Middle frontal gyrus (tissue), 1 donor: ENCODE measurements at regions not wholly inside any gene's neighbourhood (a gene's known extent, or its start where the extent isn't known, plus 50 kb on each side); places are given as distances from the start of the nearest gene placed in this dataset.

Experiments
- DNase-seq: peaks from one replicate; pipeline ENCODE4 v3.0.0-alpha.2; 2015; ENCODE audit warnings: low spot score; ENCODE audit errors: extremely low spot score

DNA sequence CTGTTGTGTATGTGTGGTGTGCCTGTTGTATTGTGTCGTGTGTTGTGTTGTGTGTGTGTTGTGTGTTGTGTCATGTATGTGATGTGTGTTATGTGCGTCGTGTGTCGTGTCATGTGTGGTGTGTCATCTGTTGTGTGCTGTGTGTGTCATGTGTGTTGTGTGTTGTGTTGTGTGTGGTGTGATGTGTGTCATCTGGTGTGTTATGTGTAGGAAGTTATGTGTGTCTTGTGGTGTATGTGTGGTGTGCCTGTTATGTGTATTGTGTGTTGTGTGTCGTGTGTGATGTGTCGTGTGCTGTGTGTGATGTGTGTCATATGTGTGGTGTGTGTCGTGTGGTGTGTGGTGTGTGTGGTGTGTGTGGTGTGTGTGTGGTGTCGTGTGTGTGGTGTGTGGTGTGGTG, 145.2 kb downstream of the DNAJB6 start:
- DNase-seq, result no peak

DNA sequence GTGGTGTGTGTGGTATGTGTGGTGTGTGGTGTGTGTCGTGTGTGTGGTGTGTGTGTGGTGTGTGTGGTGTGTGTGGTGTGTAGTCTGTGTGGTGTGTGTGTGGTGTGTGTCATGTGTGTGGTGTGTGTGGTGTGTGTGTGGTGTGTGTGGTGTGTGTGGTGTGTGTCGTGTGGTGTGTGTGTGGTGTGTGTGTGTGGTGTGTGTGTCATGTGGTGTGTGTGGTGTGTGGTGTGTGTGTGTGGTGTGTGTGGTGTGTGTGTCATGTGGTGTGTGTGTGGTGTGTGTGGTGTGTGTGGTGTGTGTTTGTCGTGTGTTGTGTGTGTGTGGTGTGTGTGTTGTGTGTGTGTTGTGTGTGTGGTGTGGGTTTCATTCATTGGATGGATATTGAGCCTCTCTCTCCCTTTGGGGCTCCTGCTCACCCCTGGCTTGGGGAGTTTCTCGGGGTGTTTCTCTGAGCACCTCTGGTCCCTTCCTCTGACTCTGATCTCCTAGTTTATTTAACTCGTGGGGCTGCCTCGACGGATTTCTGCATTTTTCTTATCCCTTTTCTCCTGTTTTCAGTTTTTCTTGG, 145.8 kb downstream of the DNAJB6 start:
- DNase-seq, result no peak

DNA sequence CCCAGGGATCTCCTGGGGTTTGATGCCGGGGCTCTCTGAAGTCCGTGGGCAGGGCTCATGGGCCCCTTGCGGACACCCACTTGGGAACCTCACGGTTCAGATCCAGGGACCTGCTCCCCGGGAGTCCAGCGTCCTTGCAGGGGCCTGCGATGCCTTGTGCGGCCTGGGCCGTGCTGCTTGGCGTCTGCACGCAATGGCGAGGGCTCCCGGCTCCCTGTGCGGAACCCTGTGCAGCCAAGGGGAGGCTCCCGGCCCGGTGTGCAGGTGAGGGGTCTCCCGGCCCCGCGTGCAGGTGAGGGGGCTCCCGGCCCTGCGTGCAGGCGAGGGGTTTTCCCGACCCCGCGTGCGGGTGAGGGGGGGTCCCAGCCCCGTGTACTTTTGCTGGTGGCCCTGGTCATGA, 146.7 kb downstream of the DNAJB6 start:
- no peak for DNase-seq

DNA sequence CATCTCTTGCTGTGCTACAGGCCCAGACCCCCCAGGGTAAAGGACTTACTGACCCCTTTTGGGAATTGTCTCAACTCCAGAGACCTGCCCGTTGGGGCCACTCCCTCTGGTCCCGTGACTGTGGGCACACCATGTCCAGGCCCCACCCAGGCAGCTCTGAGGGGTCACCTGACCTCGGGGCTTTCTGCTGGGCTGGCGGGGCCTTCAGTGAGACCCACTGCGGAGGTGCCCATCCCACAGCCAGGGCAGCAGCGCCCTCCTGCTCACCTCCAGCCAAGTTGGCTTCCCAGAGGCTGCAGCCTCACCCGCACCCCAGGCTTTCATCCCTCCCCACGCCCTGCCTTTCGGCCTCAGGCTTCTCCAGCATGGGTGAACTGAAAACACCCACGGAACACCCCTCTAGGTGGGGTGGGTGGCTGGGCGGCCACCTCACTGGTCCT, 147.2 kb downstream of the DNAJB6 start:
- DNase-seq, result no peak

DNA sequence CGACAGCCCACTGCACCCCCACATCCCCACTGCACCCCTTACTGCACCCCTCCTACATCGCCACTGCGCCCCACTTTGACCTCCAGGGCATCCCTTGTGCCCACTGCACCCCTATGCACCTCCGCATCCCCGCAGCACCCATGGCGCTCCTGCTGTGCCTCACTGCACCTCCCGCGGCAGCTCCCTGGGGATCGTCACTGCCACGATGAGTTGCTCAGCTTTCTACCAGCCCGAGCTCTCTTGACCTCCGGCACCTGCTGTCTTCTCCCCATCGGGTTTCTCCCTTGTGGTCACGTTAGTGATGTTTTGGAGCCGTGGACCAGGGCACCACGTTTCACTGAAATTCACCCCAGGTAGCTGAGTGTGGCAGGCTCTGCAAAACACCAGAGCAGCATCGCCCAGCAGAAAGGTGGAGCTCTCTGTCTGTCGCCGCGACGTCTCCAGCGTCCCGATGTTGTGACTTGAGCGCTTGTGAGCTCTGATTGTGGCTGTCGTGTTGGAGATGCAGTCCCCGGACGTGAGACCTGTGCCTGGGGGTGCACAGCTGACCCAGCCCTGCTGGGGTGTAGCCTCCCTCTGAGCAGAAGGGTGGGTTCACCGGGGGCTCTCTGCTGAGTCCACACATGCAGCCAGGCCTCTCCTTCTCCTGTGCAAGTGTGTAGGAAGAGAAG, 147.7 kb downstream of the DNAJB6 start:
- DNase-seq, result no peak

DNA sequence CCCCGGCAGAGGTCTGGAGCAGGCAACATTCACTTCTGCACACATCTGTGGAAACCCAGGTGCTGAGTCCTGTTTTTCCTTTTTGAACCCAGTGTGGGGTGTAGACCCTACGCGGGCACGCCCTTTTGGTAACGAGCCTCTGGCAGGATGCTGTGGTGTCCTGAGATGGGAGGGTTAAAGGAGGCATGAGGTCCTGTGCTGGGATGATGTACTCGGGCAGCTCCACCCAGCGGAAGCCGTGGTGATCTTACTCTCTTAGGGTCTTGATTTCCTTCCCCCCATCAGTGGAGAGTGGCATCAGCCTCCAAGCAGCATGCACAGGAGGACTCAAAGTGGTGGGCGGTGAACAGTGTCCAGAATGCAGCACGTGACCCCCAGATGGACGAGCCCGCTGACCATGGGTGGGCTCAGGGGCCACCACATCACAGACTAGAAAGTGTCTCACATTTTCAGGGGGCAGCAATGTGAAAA, 148.6 kb downstream of the DNAJB6 start:
- no peak for DNase-seq

DNA sequence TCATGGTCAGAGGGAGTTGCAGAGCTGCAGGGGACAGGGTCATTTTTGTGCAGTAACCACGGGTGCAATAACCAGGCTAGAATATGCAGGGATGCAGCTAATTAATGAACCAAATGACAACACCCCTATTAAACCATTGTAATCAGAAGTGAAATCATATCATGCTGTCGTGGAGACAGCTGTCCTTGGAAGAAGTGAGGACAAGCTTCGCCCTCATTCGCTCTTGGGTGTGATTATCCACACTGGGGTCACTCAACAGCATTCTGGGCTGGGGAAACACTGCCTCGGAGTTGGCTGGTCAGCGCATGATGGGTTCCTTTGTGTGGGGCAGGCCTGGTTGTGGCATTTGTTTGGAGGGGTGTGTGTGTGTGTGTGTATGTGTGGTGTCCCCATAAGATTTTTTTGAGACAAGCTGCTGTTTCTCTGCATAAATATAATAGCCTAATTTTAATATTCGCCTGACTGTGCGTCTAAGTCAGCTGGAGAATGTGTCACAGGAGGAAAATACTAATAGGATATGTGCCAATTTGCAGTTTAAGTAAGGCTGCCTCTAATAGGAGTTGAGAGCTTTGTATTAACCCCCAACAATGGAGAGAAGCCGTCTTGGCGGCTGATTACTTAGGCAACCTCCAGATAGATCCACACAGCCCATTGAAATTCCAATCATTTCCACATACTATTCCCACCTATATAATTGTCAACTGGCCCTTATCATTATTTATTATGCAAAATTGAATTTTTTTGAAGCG, 149.4 kb downstream of the DNAJB6 start:
- no peak for DNase-seq

DNA sequence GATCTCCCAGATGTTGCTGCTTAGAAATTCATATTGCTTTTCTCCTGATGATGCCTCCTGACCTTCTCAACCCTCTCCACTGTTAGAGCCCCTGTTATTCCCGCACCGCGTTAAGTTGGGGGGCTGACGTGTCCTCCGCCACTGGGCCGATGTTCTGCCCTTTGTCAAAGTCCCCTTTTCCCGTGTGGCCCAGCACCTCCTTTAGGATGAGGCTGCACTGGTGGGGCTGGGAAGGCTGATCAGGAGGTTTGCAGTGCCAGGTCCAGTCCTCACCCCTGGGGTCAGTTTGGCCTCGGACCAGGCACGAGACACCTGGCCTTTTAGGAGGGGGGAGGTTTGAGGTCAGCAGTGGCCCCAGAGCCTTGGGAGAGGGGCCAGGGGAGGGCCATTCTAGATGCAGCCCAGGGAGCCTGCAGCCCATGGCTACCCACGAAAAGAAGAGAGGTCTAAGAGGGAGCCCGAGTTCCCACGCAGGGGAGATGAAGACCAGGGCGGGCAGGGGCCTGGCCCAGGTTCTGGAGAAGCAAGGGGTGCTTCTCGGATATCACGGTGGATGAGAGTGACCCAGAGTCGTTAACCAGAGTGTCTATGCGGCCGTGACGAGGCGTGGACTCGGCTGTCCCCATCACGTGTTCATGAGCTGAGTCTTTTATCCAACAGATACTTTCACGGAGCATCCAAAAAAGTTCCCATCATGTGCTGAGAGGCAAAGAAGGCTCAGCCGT, 150.4 kb downstream of the DNAJB6 start:
- DNase-seq, result no peak

DNA sequence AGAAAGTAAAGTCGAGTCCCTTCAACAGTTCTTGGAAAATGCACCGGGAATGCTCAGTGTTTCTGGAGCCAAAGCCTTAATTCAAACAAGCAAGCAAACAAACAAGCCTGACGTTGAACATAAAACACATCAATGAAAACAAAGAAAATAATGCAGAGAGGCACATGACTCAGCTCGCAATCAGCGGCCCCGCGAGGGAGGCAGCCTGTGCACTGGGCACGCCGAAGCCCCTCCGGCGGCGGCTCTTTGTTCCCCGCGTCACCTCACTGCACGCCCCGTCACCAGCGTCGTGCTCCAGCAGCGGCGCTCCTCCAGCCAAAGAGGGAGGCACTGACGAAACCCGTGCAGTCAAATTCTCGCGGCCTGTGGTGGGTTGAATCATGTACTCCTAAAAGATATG, 151.5 kb downstream of the DNAJB6 start:
- no peak for DNase-seq

DNA sequence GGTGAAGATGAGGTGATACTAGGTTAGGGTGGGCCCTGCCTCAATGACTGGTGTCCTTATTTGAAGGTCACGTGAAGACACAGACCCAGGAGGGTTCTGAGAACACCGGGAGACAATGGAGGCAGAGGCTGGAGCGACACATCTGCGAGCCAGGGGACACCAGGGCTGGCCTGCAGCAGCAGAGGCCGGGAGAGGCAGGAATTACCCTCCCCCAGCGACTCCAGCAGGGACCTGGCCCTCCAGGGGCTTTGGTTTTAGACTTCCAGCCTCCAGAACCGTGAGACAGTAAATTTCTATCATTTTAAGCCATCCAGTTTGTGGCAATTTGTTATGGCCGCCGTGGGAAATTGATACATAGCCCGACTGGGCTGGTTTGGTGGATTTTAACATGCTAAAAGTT, 152.2 kb downstream of the DNAJB6 start:
- DNase-seq, result no peak
